SK-N-SH treated with all-trans-retinoic acid at 6 μM for 48 hours (cell line): ENCODE measurements at regions not wholly inside any gene's neighbourhood (a gene's known extent, or its start where the extent isn't known, plus 50 kb on each side); places are given as distances from the start of the nearest gene placed in this dataset.

Source experiments
- ARNTL ChIP-seq: fragments of 450-650 bp; formaldehyde crosslinking; IDR thresholded peaks from 2 replicates; pipeline ENCODE4 v1.5.0; 2020; ENCODE audit warnings: low read depth, mild to moderate bottlenecking, moderate library complexity, borderline replicate concordance
- BACH2 ChIP-seq: fragments of 250-450 bp; sonication (Bioruptor Pico); IDR thresholded peaks from 2 replicates; pipeline ENCODE4 v1.9.0; 2021; ENCODE audit warnings: mild to moderate bottlenecking, borderline replicate concordance
- CSDC2 ChIP-seq: fragments of 250-450 bp; sonication (Bioruptor Pico); IDR thresholded peaks from 2 replicates; pipeline ENCODE4 v1.5.0; 2020; ENCODE audit warnings: mild to moderate bottlenecking, moderate library complexity
- ESRRG ChIP-seq: fragments of 250-450 bp; sonication (Bioruptor Pico); IDR thresholded peaks from 2 replicates; pipeline ENCODE4 v1.6.1; 2021; ENCODE audit warnings: mild to moderate bottlenecking
- GLIS3 ChIP-seq: fragments of 250-450 bp; sonication (Bioruptor Pico); IDR thresholded peaks from 2 replicates; pipeline ENCODE4 v1.5.0; 2020; ENCODE audit warnings: mild to moderate bottlenecking, moderate library complexity
- OSR1 ChIP-seq: fragments of 250-450 bp; sonication (Bioruptor Pico); IDR thresholded peaks from 2 replicates; pipeline ENCODE4 v1.8.0; 2022; ENCODE audit warnings: moderate library complexity, mild to moderate bottlenecking, inconsistent platforms
- PATZ1 ChIP-seq: fragments of 250-450 bp; sonication (Bioruptor Pico); IDR thresholded peaks from 2 replicates; pipeline ENCODE4 v1.8.0; 2020; ENCODE audit warnings: mild to moderate bottlenecking, moderate library complexity, borderline replicate concordance
- POU6F1 ChIP-seq: fragments of 250-450 bp; sonication (Bioruptor Pico); IDR thresholded peaks from 2 replicates; pipeline ENCODE4 v1.8.0; 2021; ENCODE audit warnings: low read depth, mild to moderate bottlenecking, moderate library complexity, borderline replicate concordance

GRCh38 chr20:5492937-5493336 is 117.9 kb downstream of the GPCPD1 start:
- TF ChIP-seq CSDC2 (no peak), GLIS3 (CRISPR knock-in tag) (no peak), OSR1 (CRISPR knock-in tag) (no peak), BACH2 (CRISPR knock-in tag) (no peak), PATZ1 (no peak), ESRRG (CRISPR knock-in tag) (no peak), ARNTL (CRISPR knock-in tag) (no peak), POU6F1 (no peak)
